ENCODE measurements at regions not wholly inside any gene's neighbourhood (a gene's known extent, or its start where the extent isn't known, plus 50 kb on each side); places are given as distances from the start of the nearest gene placed in this dataset.

DNA sequence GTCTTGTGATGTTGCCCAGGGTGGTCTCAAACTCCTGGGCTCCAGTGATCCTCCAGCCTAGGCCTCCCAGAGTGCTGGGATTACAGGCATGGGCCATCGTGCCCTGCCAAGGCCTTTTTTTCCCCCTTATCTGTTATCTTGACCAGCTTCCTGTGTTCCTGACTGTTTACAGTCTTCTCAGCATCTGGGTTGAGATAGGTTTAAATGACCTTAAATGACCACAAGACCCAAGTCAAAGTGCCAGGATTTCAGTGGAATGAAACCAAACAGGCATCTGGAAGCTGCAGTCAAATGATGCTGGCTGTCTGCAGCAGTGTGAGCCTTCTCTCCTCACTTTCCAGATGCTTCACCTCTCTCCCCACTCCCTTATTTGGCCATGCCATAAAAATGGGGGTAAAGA is 114.2 kb upstream of the CLDN10 start:
- TF ChIP-seq, protein P1, sequence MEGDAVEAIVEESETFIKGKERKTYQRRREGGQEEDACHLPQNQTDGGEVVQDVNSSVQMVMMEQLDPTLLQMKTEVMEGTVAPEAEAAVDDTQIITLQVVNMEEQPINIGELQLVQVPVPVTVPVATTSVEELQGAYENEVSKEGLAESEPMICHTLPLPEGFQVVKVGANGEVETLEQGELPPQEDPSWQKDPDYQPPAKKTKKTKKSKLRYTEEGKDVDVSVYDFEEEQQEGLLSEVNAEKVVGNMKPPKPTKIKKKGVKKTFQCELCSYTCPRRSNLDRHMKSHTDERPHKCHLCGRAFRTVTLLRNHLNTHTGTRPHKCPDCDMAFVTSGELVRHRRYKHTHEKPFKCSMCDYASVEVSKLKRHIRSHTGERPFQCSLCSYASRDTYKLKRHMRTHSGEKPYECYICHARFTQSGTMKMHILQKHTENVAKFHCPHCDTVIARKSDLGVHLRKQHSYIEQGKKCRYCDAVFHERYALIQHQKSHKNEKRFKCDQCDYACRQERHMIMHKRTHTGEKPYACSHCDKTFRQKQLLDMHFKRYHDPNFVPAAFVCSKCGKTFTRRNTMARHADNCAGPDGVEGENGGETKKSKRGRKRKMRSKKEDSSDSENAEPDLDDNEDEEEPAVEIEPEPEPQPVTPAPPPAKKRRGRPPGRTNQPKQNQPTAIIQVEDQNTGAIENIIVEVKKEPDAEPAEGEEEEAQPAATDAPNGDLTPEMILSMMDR (conservative IDR thresholded peaks at IDR 0.05; ENCODE audit: low read length): no peak
- TF ChIP-seq EZH2phosphoT487 (IDR thresholded peaks at IDR 0.05; ENCODE audit: borderline replicate concordance, low read depth, low read length): no peak
